HCT116 (cell line): ENCODE measurements at regions not wholly inside any gene's neighbourhood (a gene's known extent, or its start where the extent isn't known, plus 50 kb on each side); places are given as distances from the start of the nearest gene placed in this dataset.

ENCODE experiments used
- ATAC-seq: fragments of 200-7000 bp; cut with Tn5 transposase; 2 replicates; pipeline ENCODE4 v1.9.1; 2020; ENCODE audit warnings: mild to moderate bottlenecking, moderate library complexity
- BruUV-seq: library from RNA; stranded (reverse); fragments of 400-500 nt; replicated peaks from 2 replicates; lab custom pipeline; 2021; lab: Mats Ljungman, UMichigan
- CTCF ChIA-PET: fragments of 300-600 bp; sonication (Branson Sonifier 250); formaldehyde crosslinking; loops from one replicate; lab custom pipeline; 2021; ENCODE audit warnings: antibody characterized with exemption; lab: Charles Lee
- POLR2A ChIA-PET: fragments of 300-600, 350-600 bp; sonication (Branson Sonifier 250); formaldehyde crosslinking; loops from one replicate; lab custom pipeline; 2021; ENCODE audit warnings: antibody characterized with exemption; lab: Charles Lee
- RAD21 ChIA-PET, 2 experiments: fragments of 300-600 bp; sonication (Branson Sonifier 250); formaldehyde crosslinking; loops; one replicate each; lab custom pipeline; 2023; ENCODE audit warnings: low total read pairs in 2 of 2; ENCODE audit not compliant: uncharacterized antibody in 2 of 2, unreplicated experiment in 2 of 2, low non-redundant PET in 1 of 2; lab: Charles Lee
- DNase-seq: peaks from one replicate; pipeline ENCODE4 v3.0.0-alpha.2; 2010; ENCODE audit warnings: low read depth, low spot score
- H2AFZ ChIP-seq: fragments of 200-600 bp; shearing (Covaris generic), sonication (generic); 2 replicates; pipeline ENCODE4 v1.6.1; 2017; ENCODE audit warnings: low read depth, mixed run types, mixed read lengths, antibody characterized with exemption, low read length; ENCODE audit not compliant: poor library complexity, severe bottlenecking
- H3K27ac ChIP-seq: 2 replicates; pipeline ENCODE4 v1.5.1; 2012; ENCODE audit warnings: low read depth, low read length
- H3K27me3 ChIP-seq: fragments of 200-600 bp; sonication (generic); 2 replicates; pipeline ENCODE4 v1.6.1; 2016; ENCODE audit warnings: mixed run types, low read length, mixed read lengths; ENCODE audit not compliant: insufficient read depth
- H3K36me3 ChIP-seq, 2 experiments: fragments of 200-500 bp in 1 of 2; fragments of 200-600 bp in 1 of 2; sonication (Bioruptor generic) in 1 of 2; sonication (generic) in 1 of 2; 2 replicates each; pipeline versions ENCODE4 v1.5.1 to v1.6.1; 2014 to 2016; ENCODE audit warnings: low read length in 2 of 2, inconsistent platforms in 1 of 2, mixed read lengths in 1 of 2, mixed run types in 1 of 2; ENCODE audit not compliant: insufficient read depth in 2 of 2, control insufficient read depth in 1 of 2
- H3K4me1 ChIP-seq, 2 experiments: fragments of 200-600 bp in 1 of 2; sonication (generic) in 1 of 2; 2 replicates each; pipeline versions ENCODE4 v1.5.1 to v1.6.1; 2012 to 2017; ENCODE audit warnings: low read length in 2 of 2, inconsistent platforms in 1 of 2, mild to moderate bottlenecking in 1 of 2, mixed read lengths in 1 of 2, mixed run types in 1 of 2, moderate library complexity in 1 of 2; ENCODE audit not compliant: insufficient read depth in 2 of 2, control insufficient read depth in 1 of 2
- H3K4me2 ChIP-seq: fragments of 200-600 bp; sonication (generic); 2 replicates; pipeline ENCODE4 v1.6.1; 2017; ENCODE audit warnings: mixed run types, low read length, mixed read lengths
- H3K4me3 ChIP-seq, 2 experiments: fragments of 200-600 bp in 1 of 2; sonication (generic) in 1 of 2; replicated peaks in 1 of 2; 2 replicates each; pipeline ENCODE4 v1.5.1; 2011 to 2016; ENCODE audit warnings: low read length in 2 of 2, control low read depth in 1 of 2, low read depth in 1 of 2, mild to moderate bottlenecking in 1 of 2, mixed read lengths in 1 of 2, mixed run types in 1 of 2
- H3K79me2 ChIP-seq: fragments of 200-600 bp; sonication (generic); 2 replicates; pipeline ENCODE4 v1.6.1; 2017; ENCODE audit warnings: mild to moderate bottlenecking, mixed run types, low read length, moderate library complexity, mixed read lengths; ENCODE audit not compliant: insufficient read depth
- H3K9ac ChIP-seq: fragments of 200-600 bp; sonication (generic); 2 replicates; pipeline ENCODE4 v1.6.1; 2016; ENCODE audit warnings: low read length, mixed read lengths
- H3K9me2 ChIP-seq: fragments of 200-600 bp; sonication (generic), shearing (Covaris generic); 2 replicates; pipeline ENCODE4 v1.6.1; 2017; ENCODE audit warnings: mixed run types, mild to moderate bottlenecking, moderate library complexity; ENCODE audit not compliant: insufficient read depth
- H3K9me3 ChIP-seq, 2 experiments: fragments of 200-500 bp in 1 of 2; fragments of 200-600 bp in 1 of 2; sonication (Bioruptor generic) in 1 of 2; sonication (generic) in 1 of 2; 2 replicates each; pipeline ENCODE4 v1.6.1; 2014 to 2017; ENCODE audit warnings: low read length in 2 of 2, mixed read lengths in 2 of 2, inconsistent platforms in 1 of 2, low read depth in 1 of 2, mild to moderate bottlenecking in 1 of 2, mixed run types in 1 of 2, moderate library complexity in 1 of 2; ENCODE audit not compliant: control insufficient read depth in 1 of 2, insufficient read depth in 1 of 2
- H4K20me1 ChIP-seq: fragments of 200-600 bp; sonication (generic), shearing (Covaris generic); 2 replicates; pipeline ENCODE4 v1.6.1; 2017; ENCODE audit warnings: mixed run types, mild to moderate bottlenecking, moderate library complexity; ENCODE audit not compliant: insufficient read depth
- ATF3 ChIP-seq: IDR thresholded peaks from 2 replicates; pipeline ENCODE4 v1.6.1; 2012
- CBX3 ChIP-seq: IDR thresholded peaks from 2 replicates; pipeline ENCODE4 v1.6.1; 2012; ENCODE audit warnings: low read depth
- CEBPB ChIP-seq: IDR thresholded peaks from 2 replicates; pipeline ENCODE4 v1.6.1; 2012; ENCODE audit warnings: low read depth
- CTCF ChIP-seq, 3 experiments: fragments of 200-600 bp in 1 of 3; sonication (generic) in 1 of 3; IDR thresholded peaks in 2 of 3; conservative IDR thresholded peaks in 1 of 3; 2 replicates each; pipeline ENCODE4 v1.5.1; 2012 to 2017; ENCODE audit warnings: low read depth in 2 of 3, low read length in 2 of 3, antibody characterized with exemption in 1 of 3, borderline replicate concordance in 1 of 3, control low read depth in 1 of 3, mild to moderate bottlenecking in 1 of 3, mixed read lengths in 1 of 3, mixed run types in 1 of 3, moderate library complexity in 1 of 3; ENCODE audit not compliant: insufficient read depth in 1 of 3
- EGR1 ChIP-seq: IDR thresholded peaks from 2 replicates; pipeline ENCODE4 v1.6.1; 2012; ENCODE audit warnings: low read depth
- EZH2 ChIP-seq: fragments of 200-600 bp; sonication (generic); IDR thresholded peaks from 2 replicates; pipeline ENCODE4 v1.6.1; 2017; ENCODE audit warnings: antibody characterized with exemption, mixed run types
- EZH2phosphoT487 ChIP-seq: fragments of 200-600 bp; IDR thresholded peaks from 2 replicates; pipeline ENCODE4 v1.6.1; 2018; ENCODE audit warnings: antibody characterized with exemption, borderline replicate concordance
- FOSL1 ChIP-seq: IDR thresholded peaks from 2 replicates; pipeline ENCODE4 v1.6.1; 2012; ENCODE audit warnings: low read depth
- JUND ChIP-seq: IDR thresholded peaks from 2 replicates; pipeline ENCODE4 v1.6.1; 2012
- POLR2A ChIP-seq: IDR thresholded peaks from 2 replicates; pipeline ENCODE4 v1.7.0; 2011; ENCODE audit warnings: borderline replicate concordance; ENCODE audit not compliant: insufficient read depth, insufficient read length; ENCODE audit errors: extremely low read depth
- POLR2AphosphoS5 ChIP-seq: IDR thresholded peaks from 2 replicates; pipeline ENCODE4 v1.6.1; 2011; ENCODE audit warnings: mild to moderate bottlenecking, low read depth, low read length, moderate library complexity
- RAD21 ChIP-seq: IDR thresholded peaks from 2 replicates; pipeline ENCODE4 v1.6.1; 2012; ENCODE audit warnings: low read depth, mild to moderate bottlenecking
- REST ChIP-seq: IDR thresholded peaks from 2 replicates; pipeline ENCODE4 v1.6.1; 2012; ENCODE audit warnings: low read depth
- SIN3A ChIP-seq: IDR thresholded peaks from 2 replicates; pipeline ENCODE4 v1.6.1; 2012; ENCODE audit warnings: low read depth
- SP1 ChIP-seq: IDR thresholded peaks from 2 replicates; pipeline ENCODE4 v1.6.1; 2012; ENCODE audit warnings: low read depth
- SRF ChIP-seq: IDR thresholded peaks from 2 replicates; pipeline ENCODE4 v1.6.1; 2012; ENCODE audit warnings: low read depth
- YY1 ChIP-seq: IDR thresholded peaks from 2 replicates; pipeline ENCODE4 v1.6.1; 2011; ENCODE audit warnings: low read length, low read depth, moderate library complexity, mild to moderate bottlenecking; ENCODE audit not compliant: insufficient replicate concordance; ENCODE audit errors: extremely low read depth
- ZFX ChIP-seq: fragments of 450-650 bp; IDR thresholded peaks from 2 replicates; pipeline ENCODE4 v1.6.1; 2017
- ZNF274 ChIP-seq: fragments of 200-500 bp; sonication (Bioruptor generic); IDR thresholded peaks from 2 replicates; pipeline ENCODE4 v1.6.1; 2014; ENCODE audit warnings: mild to moderate bottlenecking, low read depth, low read length, inconsistent platforms
- intact Hi-C: fragments of 100-400 bp; cut with micrococcal nuclease; formaldehyde crosslinking; loops from 2 replicates; pipeline ENCODE4 v1.10.0; 2022

- peaks cover 3 to 23% of the 10 kb centered on the region in 2 experiments; a peak in 2 of 4 replicates for H3K9me3 ChIP-seq
- H2AFZ ChIP-seq: no peak overlapping the region
- H3K4me1 ChIP-seq: no peaks in the 10 kb centered on the region
- H4K20me1 ChIP-seq: no peaks in the 10 kb centered on the region; the same call in 1 of the 2 replicates
- CTCF ChIA-PET: no interaction called here
- no peak for TF ChIP-seq POLR2AphosphoS5
- TF ChIP-seq REST: no peak
- TF ChIP-seq ZFX: no peak
- TF ChIP-seq POLR2A: no peak
- no peak for TF ChIP-seq EZH2
- no peak for TF ChIP-seq CBX3
- no peak for TF ChIP-seq ZNF274
- TF ChIP-seq SP1: no peak
- no peak for TF ChIP-seq JUND
- TF ChIP-seq CTCF (IDR thresholded peaks at IDR 0.05 in 2 of 3, conservative IDR thresholded peaks at IDR 0.05 in 1 of 3; ENCODE audit: borderline replicate concordance in 1 of 3, insufficient read depth in 1 of 3, low read depth in 2 of 3, low read length in 2 of 3): no peak
- TF ChIP-seq EZH2phosphoT487: no peak
- TF ChIP-seq ATF3: no peak
- no peak for TF ChIP-seq CEBPB
- TF ChIP-seq YY1: no peak
- no peak for TF ChIP-seq EGR1
- TF ChIP-seq SRF: no peak
- no peak for TF ChIP-seq SIN3A
- no peak for TF ChIP-seq FOSL1
- TF ChIP-seq RAD21: no peak
- no peaks in the 10 kb centered on the region for H3K9me2 ChIP-seq
- no peaks in the 10 kb centered on the region for H3K36me3 ChIP-seq
- RAD21 ChIA-PET: no interaction called here
- no peak for DNase-seq
- H3K9ac ChIP-seq: no peak overlapping the region
- no peak overlapping the region for H3K4me2 ChIP-seq
- no TSS peak for BruUV-seq
- POLR2A ChIA-PET: no interaction called here
- no peak overlapping the region for H3K27ac ChIP-seq
- H3K27me3 ChIP-seq: no peaks in the 10 kb centered on the region
- no peak overlapping the region for H3K4me3 ChIP-seq
- no peaks in the 10 kb centered on the region for H3K79me2 ChIP-seq
- no peak for ATAC-seq
- intact Hi-C loops: no loop called here
Observed at GRCh38 chr18:33840212-33840593, 262.2 kb downstream of the ASXL3 start.
